ENCODE measurements at regions not wholly inside any gene's neighbourhood (a gene's known extent, or its start where the extent isn't known, plus 50 kb on each side); places are given as distances from the start of the nearest gene placed in this dataset.

DNA sequence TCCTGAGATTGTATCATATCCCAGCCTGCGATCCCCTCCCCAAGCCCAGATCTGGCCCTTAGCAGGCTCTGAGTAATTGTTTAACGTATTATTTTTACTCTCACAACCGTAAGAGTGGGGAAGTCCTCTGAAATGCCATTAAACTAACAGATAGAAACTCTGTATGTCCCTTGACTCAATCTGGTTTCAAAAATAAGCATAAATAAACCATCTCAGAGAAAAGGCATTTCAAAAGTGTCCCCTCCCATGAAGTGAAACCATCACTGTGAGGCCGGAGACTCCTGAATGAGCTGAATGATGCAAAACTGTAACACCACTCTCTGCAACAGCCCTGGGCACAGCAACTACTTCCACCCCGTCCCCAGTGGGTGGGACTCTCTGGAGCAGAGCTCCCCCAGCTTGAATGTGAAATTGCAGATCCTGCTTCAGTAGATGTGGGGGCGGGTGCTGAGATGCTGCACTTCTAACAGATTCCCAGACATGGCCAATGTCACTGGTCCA is 104.1 kb downstream of the SYF2 start:
- Histone ChIP-seq H3K36me3 (no peaks in the 10 kb centered on the region), H3K27ac (no peak overlapping the region), H3K27me3 (replicated peaks in 1 of 7) (peaks cover 0 to 4% (median 0%) of the 10 kb centered on the region in 7 donors), H3K4me3 (no peak overlapping the region), H3K4me1 (peaks cover 0 to 18% (median 0%) of the 10 kb centered on the region in 6 donors), H3K9me3 (peaks cover 0 to 5% (median 0%) of the 10 kb centered on the region in 8 donors)
- intact Hi-C loops (cut with DNase I; ENCODE audit: low total_unique reads): no loop called here
- WGBS, 5 donors: 38 to 65% (median 49%) methylated on average over 6 of the region's 6 CpGs
- no peak for DNase-seq
- TF ChIP-seq POLR2AphosphoS5 (IDR thresholded peaks at IDR 0.05) (no peak), CTCF (IDR thresholded peaks at IDR 0.05 in 8 of 11, conservative IDR thresholded peaks at IDR 0.05 in 3 of 11) (no peak), POLR2A (IDR thresholded peaks at IDR 0.05) (no peak)

- no peak for DNase-seq
- no peak for TF ChIP-seq POLR2A (IDR thresholded peaks at IDR 0.05)
- no peak for TF ChIP-seq CTCF (IDR thresholded peaks at IDR 0.05 in 8 of 11, conservative IDR thresholded peaks at IDR 0.05 in 3 of 11)
- TF ChIP-seq POLR2AphosphoS5 (IDR thresholded peaks at IDR 0.05): no peak
- WGBS, 5 donors: 82 to 91% (median 85%) methylated on average over 5 of the region's 5 CpGs
- H3K4me3 ChIP-seq: no peak overlapping the region
- peaks cover 0 to 4% (median 0%) of the 10 kb centered on the region in 7 donors for H3K27me3 ChIP-seq (replicated peaks in 1 of 7)
- H3K27ac ChIP-seq: no peak overlapping the region
- intact Hi-C loops (cut with DNase I; ENCODE audit: low total_unique reads): no loop called here
- H3K36me3 ChIP-seq: no peaks in the 10 kb centered on the region
- H3K4me1 ChIP-seq: peaks cover 0 to 12% (median 0%) of the 10 kb centered on the region in 6 donors
- peaks cover 0 to 5% (median 0%) of the 10 kb centered on the region in 8 donors for H3K9me3 ChIP-seq
These were observed 105.7 kb downstream of the SYF2 start for GRCh38 chr1:25126562-25126961.

- no peak for DNase-seq
- 67 to 90% (median 83%) methylated on average over 3 of the region's 3 CpGs for WGBS, 5 donors
These were observed 108.8 kb downstream of the SYF2 start for GRCh38 chr1:25123551-25123950.

DNA sequence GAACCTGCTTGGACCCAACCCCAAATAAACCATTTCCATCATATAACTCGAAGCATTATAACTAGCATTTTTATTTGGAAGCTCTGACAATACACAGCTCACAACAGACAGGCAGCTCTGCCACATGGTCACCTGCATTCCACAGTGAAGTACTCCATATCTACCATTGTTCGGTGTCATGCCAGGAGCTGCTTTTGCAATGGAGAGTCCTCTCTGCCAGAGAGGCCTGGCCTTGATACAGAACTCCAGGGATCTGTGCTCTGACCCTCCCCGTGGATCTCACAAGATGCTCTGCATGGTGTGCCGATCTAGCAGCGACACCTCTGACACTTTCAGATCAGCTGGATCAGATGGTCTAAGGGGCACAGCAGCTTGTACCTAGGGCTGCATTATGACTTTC is 109.6 kb downstream of the SYF2 start:
- no peak for DNase-seq
- Histone ChIP-seq H3K36me3 (no peaks in the 10 kb centered on the region), H3K4me1 (peaks cover 0 to 14% (median 4%) of the 10 kb centered on the region in 6 donors), H3K4me3 (no peak overlapping the region), H3K9me3 (peaks cover 0 to 5% (median 0%) of the 10 kb centered on the region in 8 donors), H3K27ac (no peak overlapping the region), H3K27me3 (replicated peaks in 1 of 7) (no peaks in the 10 kb centered on the region)
- 76 to 91% (median 82%) methylated on average over 4 to 5 of the region's 5 CpGs for WGBS, 5 donors
- intact Hi-C loops (cut with DNase I; ENCODE audit: low total_unique reads): no loop called here
- TF ChIP-seq POLR2A (IDR thresholded peaks at IDR 0.05) (no peak), POLR2AphosphoS5 (IDR thresholded peaks at IDR 0.05) (no peak), CTCF (IDR thresholded peaks at IDR 0.05 in 8 of 11, conservative IDR thresholded peaks at IDR 0.05 in 3 of 11) (no peak)

More at GRCh38 chr1:25123551-25123950, 108.8 kb downstream of the SYF2 start:
- Histone ChIP-seq H3K27me3 (replicated peaks in 1 of 7) (no peaks in the 10 kb centered on the region), H3K36me3 (no peaks in the 10 kb centered on the region), H3K9me3 (peaks cover 0 to 5% (median 0%) of the 10 kb centered on the region in 8 donors), H3K27ac (no peak overlapping the region), H3K4me1 (peaks cover 0 to 21% (median 4%) of the 10 kb centered on the region in 6 donors), H3K4me3 (no peak overlapping the region)
- no peak for TF ChIP-seq CTCF (IDR thresholded peaks at IDR 0.05 in 8 of 11, conservative IDR thresholded peaks at IDR 0.05 in 3 of 11)
- no peak for TF ChIP-seq POLR2AphosphoS5 (IDR thresholded peaks at IDR 0.05)
- TF ChIP-seq POLR2A (IDR thresholded peaks at IDR 0.05): no peak
- intact Hi-C loops (cut with DNase I; ENCODE audit: low total_unique reads): no loop called here

Data from spleen (tissue), 11 donors.